HL-60/S4 (cell line): ENCODE measurements at regions not wholly inside any gene's neighbourhood (a gene's known extent, or its start where the extent isn't known, plus 50 kb on each side); places are given as distances from the start of the nearest gene placed in this dataset.
"Not testable (repeated sequence)": the region's sequence is repeated elsewhere in the genome, so short reads cannot be mapped to it uniquely, and the experiment has no call there.

Source experiments
- in situ Hi-C: fragments of 300-500 bp; cut with MboI; formaldehyde crosslinking; loops from 2 replicates; pipeline ENCODE4 v1.14.3; 2022; ENCODE audit warnings: low sequenced_read_pairs

GRCh38 chr10:36464291-36464690 is 661.1 kb upstream of the ANKRD30A start:
- in situ Hi-C loops: no loop called here

DNA sequence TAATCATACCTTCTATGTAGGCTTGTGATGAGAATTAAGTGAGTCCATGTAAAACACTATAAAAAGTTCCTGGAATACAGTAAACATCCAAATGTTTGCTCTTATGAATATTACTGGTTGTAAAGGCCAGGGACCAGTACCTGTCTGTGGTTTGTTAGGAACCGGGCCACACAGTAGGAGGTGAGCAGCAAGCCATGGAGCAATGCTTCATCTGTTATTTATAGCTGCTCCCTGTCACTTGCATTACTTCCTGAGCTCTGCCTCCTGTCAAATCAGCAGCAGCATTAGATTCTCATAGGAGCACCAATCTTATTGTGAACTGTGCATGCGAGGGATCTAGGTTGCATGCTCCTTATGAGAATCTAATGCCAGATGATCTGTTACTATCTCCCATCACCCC is 662.0 kb upstream of the ANKRD30A start:
- in situ Hi-C loops: no loop called here

DNA sequence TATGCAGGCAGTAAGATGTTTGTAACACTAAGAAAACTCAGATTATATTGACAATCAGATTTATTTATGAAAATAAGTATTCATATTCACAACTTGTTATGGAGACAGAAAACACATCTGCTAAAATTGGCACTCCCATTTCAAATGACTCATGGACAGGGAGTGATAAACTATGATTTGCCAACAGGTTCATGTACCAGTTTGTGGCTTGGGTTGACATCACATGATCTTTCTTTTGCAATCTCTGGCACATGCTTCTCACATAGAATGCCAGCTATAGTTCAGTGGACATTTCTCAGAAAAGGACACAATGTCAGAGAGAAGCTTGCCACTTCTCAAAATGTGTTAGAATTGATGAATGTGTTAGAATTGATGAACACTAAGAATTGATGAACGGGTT is 663.2 kb upstream of the ANKRD30A start:
- in situ Hi-C loops: no loop called here

- in situ Hi-C loops: not testable (repeated sequence)
Observed at GRCh38 chr10:36458437-36458836, 667.0 kb upstream of the ANKRD30A start.

- in situ Hi-C loops: no loop called here
Observed at GRCh38 chr10:36457751-36458150, 667.6 kb upstream of the ANKRD30A start.

DNA sequence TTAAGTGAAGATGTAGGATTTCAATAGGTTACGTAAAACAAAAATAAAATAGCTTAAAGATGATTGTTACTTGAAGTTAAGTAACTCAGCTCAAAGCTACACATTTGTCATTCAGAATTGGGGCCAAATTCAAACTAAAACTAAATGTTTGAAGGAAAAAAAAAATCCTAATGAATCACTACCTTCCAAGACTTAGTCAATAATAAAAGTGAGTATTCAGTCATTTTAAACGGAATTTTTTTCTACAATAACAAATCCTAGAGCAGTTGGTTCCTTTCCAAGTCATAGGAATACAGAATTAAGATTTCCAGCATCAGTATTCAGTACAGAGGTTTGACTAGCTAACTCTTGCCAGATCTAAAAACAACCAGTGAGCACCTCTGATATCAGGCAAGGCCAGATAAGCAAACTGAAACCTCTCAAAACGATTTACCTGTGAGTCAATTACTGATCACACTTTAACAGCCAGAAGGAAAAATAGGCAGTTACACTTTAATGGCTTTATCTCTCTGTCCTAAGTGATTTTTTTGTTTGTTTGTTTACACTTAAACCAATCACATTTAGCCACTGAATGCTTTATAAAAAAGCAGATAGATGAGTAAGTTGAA is 669.8 kb upstream of the ANKRD30A start:
- in situ Hi-C loops: no loop called here

- in situ Hi-C loops: no loop called here
Observed at GRCh38 chr10:36452851-36453250, 672.5 kb upstream of the ANKRD30A start.

DNA sequence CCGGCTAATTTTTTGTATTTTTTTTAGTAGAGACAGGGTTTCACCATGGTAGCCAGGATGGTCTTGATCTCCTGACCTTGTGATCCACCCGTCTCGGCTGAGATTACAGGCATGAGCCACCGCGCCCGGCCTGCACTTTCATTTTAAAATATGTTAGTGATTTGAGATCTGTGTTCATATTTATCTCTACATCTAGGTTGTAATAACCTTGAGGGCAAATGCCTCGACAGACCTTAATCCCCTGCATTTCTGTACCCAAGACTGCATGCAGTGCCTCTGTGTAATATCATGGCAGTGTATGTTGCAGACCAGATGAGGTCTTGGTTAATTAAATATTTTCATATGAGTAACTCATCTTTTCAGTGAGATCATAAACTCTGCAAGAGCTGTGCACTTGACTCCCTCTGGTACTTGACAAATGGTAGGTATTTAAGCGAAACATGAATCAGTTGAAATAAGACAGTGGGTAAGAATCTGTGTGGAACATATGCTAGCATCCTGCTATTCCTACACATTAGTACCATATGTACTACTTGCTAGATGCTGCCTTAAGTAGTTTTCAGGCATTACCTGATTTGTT is 673.9 kb upstream of the ANKRD30A start:
- in situ Hi-C loops: no loop called here

DNA sequence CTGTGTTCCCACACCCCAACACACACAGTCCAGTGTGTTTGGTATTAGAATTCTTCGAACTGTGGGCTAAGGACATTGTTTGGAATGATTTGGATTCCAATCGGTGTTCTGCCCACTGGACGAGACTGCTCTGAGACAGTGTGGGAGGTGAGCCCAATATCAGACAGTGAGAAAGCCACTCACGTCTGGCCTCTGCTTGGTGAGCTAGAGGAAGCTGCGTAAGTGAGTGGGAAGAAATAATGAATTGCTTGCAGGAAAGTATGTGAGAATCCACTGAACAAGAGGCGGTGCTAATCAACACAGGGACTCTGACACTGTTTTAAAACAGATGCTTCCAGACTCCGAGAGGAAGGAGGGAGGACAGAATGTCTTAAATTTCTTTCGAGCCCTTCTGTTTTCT is 675.0 kb upstream of the ANKRD30A start:
- in situ Hi-C loops: no loop called here

GRCh38 chr10:36448760-36449691 is 676.4 kb upstream of the ANKRD30A start:
- in situ Hi-C loops: no loop called here

DNA sequence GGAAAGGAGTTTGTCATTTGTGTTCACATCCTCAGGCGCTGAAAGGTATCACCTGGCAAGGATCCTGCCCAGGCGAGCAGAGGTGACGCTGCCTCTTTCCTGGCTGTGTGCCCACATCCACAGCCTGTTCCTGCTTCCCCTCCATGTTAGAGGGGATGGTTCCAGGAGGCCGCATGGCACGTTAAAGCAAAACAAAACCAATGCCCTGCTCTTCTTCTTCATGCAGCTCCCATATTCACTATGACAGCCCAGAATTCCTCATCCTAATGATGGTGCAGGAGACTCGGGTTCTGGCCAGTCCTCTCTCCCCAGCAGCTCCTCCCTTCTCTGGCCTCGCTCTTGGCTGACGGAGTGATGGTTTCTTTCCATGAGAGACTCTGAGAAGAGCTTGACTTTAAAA is 678.5 kb upstream of the ANKRD30A start:
- in situ Hi-C loops: no loop called here

DNA sequence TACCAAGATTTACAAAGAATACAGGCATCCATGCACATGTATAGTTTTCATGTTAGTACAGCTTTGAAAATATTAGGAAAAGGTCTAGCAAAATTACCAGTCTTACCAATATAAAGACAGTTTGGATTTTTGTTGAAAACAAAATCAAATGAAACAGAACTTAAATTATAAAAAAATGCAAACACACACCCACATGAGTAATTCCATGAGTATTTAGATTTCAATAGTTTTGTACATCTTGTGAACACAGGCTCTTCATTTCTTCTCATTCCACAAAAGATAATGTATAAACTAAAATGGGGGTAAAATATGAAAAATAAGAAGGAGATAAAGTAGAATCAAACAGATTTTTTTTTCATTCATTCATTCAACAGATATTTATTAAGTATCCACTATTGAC is 682.2 kb upstream of the ANKRD30A start:
- in situ Hi-C loops: no loop called here

DNA sequence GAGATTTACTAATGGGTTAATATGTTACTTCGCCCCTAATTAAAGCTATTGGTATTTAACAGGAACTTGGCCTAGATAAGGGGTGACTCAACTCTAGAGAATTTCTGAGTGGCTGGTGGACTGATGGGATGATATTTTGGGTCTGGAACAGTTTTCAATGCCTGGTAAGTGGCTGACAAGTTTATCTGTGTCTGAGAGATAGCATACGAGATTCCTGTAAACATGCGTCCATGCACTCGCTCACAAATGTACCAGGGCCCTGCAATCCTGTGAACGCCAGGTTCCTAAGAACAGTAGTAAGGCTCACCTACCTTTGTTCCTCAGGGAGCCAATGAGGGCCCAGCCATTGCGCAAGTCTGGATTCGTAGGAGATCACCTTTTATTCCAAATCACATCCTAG is 683.8 kb upstream of the ANKRD30A start:
- in situ Hi-C loops: no loop called here

GRCh38 chr10:36440539-36440938 is 684.9 kb upstream of the ANKRD30A start:
- in situ Hi-C loops: no loop called here

DNA sequence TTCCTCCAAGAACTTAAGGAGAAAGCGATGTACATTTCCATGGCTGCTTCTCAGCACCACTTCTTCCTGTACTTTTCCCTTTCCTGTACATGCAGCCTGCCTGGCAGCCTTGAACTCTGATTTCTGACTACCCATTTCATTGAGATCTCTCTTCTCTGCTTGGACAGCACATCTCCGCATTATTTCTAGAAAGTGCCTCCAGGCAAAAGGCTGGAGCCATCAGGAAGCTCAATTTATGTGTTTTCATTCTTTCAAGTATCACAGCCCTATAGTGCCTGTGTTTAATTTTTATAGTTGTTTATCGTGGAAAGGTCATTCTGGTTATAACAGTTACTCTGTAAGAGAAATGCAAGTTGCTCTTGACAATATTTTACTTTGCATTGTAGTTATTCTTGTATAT is 688.0 kb upstream of the ANKRD30A start:
- in situ Hi-C loops: no loop called here

GRCh38 chr10:36428507-36428906 is 696.9 kb upstream of the ANKRD30A start:
- in situ Hi-C loops: no loop called here

DNA sequence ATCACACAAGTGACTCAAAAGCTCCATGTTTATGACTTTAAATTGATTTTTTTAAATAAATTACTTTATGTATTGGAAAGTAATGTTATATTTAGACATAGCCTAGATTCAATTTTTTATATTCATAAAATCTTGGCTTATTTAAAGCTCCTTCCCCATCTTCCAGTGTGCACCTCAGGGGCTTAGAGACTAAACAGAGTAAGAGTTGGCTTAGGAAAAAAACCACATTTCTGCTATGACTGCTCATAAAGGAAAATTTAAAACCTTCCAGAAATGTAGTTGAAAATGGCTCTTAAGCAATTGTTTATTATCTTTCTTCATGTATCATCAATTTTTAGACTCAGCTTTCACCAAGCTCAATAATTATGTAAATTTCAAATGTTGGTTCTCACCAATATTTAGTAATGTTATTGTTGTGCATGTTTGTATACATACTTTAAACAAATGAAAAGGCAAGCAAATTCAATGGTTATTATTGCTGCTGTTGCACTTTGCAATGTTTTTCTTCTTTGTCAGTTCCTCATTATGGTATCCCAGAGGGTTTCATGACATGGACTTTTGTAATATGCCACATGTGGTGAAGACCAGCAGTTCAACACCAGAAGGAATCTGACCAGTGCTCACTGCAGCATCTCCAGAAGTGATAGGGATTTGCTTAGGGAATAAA is 700.1 kb upstream of the ANKRD30A start:
- in situ Hi-C loops: no loop called here

GRCh38 chr10:36424502-36424901 is 700.9 kb upstream of the ANKRD30A start:
- in situ Hi-C loops: no loop called here

- in situ Hi-C loops: no loop called here
Observed at GRCh38 chr10:36423821-36424248, 701.6 kb upstream of the ANKRD30A start.

- in situ Hi-C loops: no loop called here
Observed at GRCh38 chr10:36421992-36422391, 703.4 kb upstream of the ANKRD30A start.

DNA sequence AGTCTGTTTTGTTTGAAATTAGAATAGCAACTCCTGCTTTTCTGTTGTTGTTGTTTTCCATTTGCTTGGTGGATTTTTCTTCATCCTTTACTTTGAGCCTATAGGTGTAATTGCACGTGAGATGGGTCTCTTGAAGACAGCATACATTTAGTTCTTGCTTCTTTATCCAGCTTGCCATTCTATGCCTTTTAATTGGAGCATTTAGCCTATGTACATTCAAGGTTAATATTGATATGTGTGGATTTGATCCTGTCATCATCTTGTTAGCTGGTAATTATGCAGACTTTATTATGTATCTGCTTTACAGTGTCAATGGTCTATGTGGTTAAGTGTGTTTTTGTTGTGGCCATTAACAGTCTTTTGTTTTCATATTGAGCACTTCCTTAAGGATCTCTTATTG is 708.9 kb upstream of the ANKRD30A start:
- in situ Hi-C loops: no loop called here
